ENCODE measurements at regions not wholly inside any gene's neighbourhood (a gene's known extent, or its start where the extent isn't known, plus 50 kb on each side); places are given as distances from the start of the nearest gene placed in this dataset.

DNA sequence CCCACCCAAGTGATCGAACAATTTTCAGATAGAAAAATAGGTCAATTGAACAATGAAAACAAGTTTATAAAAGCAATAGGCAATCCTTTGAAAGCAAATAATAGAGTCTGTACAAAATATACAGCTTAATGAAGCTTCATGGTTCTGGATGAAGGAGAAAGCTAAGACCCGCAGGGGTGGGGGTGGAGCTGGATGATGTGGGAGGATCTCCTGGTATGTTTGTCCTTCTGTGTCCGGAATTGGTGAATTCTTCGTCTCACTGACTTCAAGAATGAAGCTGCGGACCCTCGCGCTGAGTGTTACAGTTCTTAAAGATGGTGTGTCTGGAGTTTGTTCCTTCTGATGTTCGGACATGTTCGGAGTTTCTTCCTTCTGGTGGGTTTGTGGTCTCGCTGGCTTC lies 149.9 kb downstream of the NXNL2 start:
- in situ Hi-C loops (cut with HindIII; ENCODE audit: low pct_unique_long_range_greater_than_20kb, low sequenced_read_pairs), result no loop called here

DNA sequence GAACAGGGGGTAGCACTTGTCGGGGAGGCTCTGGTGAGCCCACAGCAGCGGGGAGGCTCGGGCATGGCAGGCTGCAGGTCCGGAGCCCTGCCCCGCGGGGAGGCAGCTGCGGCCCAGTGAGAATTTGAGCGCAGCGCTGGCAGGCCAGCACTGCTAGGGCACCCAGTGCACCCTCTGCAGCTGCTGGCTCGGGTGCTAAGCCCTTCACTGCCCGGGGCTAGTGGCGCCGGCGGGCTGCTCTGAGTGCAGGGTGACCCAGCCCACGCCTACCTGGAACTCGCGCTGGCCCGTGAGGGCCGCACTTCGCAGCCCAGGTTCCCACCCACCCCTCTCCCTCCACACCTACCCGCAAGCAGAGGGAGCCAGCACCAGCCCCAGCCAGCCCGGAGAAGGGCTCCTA lies 151.0 kb downstream of the NXNL2 start:
- no peak for DNase-seq (ENCODE audit: low read depth)
- in situ Hi-C loops (cut with HindIII; ENCODE audit: low pct_unique_long_range_greater_than_20kb, low sequenced_read_pairs), result no loop called here

More for the DNA sequence above, 149.9 kb downstream of the NXNL2 start:
- no peak for DNase-seq (ENCODE audit: low read depth)

DNA sequence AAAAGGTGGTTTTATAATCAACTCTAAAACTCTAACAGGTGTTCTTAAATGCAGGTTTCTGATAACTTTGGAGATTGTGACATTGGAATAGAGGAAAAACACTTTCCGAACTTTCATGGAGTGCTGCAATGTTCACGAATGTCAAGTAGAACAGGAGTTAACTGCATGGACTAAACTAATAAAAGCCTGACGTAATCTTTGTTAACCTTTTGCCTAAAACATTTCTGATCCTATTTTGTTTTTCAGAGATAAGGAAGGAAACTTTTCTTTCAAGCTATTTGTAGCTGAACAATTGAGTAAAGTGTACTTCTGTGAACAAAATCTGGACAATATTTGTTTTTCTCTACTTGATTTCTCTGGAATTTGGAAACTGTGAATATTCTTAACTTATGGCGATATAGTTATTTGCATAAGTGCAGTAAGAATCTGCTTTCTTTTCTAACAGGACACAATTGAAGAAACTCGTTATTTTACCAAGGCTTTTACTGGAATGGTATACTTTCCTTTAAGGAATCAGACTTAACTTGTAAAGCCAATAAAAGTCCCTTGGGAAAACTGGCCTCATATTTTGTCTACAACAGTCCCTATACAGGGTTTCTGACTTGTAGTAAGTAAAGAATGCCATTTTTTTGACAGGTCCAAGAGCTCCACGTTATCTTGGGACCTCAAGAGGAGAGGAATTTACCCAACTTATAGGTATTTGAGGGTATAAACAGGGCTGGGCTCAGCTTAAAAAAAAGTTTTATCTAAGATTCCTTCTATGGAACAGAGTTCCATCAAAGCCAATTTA lies 154.7 kb downstream of the NXNL2 start:
- in situ Hi-C loops (cut with HindIII; ENCODE audit: low pct_unique_long_range_greater_than_20kb, low sequenced_read_pairs), result no loop called here
- no peak for DNase-seq (ENCODE audit: low read depth)

DNA sequence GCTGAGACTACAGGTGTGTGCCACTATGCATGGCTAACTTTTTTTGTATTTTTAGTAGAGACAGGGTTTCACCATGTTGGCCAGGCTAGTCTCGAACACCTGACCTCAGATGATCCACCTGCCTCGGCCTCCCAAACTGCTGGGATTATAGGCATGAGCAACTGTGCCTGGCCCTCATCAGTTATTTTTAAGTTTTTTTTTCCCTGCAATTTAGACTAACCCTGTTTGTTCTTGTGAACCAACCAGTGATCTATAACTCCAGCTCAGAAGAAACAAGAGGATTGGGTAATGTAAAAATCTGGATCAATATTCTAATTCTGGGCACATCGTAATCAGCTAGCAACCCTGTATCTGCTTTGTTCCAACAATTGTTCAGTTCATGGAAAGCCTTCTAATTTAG lies 155.7 kb downstream of the NXNL2 start:
- in situ Hi-C loops (cut with HindIII; ENCODE audit: low pct_unique_long_range_greater_than_20kb, low sequenced_read_pairs), result no loop called here

DNA sequence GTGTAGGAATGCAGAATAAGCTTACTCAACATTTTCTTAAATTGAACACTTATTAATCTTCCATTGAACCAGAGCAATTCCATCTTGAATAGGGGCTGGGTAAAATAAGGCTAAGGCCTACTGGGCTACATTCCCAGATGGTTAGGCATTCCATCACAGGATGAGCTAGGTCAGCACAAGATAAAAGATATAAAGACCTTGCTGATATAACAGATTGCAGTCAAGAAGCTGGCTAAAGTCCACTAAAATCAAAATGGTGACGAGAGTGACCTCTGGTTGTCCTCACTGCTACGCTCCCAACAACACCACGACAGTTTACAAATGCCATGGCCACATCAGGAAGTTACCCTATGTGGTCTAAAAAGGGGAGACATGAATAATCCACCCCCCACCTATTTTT lies 156.1 kb downstream of the NXNL2 start:
- DNase-seq (ENCODE audit: low read depth), result no peak
- in situ Hi-C loops (cut with HindIII; ENCODE audit: low pct_unique_long_range_greater_than_20kb, low sequenced_read_pairs), result no loop called here

More for the DNA sequence above, 155.7 kb downstream of the NXNL2 start:
- DNase-seq (ENCODE audit: low read depth), result no peak

DNA sequence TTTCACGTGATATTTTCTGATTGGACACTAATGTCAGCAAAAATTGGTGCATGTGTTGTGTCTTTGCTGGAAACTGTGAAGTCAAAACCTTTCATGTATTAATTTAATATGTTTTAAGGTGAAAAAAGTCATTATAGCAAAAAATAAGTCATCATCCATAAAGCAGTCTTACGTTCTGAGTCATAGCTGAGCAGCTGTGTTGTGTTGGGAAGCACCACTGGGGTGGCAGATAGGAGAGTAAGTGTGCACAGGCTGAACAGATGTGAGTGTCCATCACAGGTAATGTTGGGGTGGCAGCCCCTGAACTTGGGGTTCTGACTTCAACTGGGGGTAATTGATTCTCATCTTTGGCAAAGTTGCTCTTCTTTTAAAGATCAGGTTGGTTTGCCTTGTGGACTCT lies 156.8 kb downstream of the NXNL2 start:
- in situ Hi-C loops (cut with HindIII; ENCODE audit: low pct_unique_long_range_greater_than_20kb, low sequenced_read_pairs), result no loop called here
- DNase-seq (ENCODE audit: low read depth), result no peak

DNA sequence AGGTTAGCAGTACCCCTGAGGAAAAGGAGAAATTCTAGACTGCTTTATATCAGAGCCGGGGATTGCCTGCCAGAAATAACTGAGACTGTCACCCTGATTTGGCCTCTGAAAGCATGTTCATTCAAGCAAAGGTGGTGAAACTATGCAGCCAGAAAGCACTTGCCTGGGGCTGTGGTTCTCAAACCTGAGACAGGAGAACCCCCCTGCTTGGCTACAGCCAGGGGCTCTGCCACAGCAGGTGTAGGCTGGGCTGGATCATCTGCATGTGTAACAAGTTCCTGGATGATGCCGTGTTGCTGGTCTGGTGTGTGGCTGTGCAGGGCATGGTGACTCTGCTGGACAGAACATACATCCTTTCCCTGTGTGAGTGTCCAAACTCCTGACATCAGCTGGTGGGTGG lies 157.8 kb downstream of the NXNL2 start:
- no peak for DNase-seq (ENCODE audit: low read depth)
- in situ Hi-C loops (cut with HindIII; ENCODE audit: low pct_unique_long_range_greater_than_20kb, low sequenced_read_pairs), result no loop called here

DNA sequence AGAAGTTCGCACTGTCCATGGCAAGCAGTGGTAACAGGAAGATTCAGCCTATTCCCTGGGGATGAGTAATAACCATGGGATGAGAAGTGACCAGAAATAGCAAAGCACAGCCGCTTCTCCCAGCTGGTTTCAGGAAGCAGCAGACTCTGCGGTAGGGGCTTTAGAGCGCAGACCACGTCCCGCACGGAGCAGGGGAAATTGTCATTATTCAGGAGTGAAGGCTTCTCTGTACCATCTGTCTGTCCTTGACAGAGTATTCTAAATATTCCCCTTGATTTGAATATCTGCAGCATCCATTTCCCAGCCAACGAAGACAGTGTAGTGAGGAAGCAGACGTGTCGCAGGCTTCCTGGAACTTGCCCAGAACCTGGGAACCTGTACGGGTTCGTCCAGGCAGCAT lies 159.6 kb downstream of the NXNL2 start:
- DNase-seq (ENCODE audit: low read depth), result no peak
- in situ Hi-C loops (cut with HindIII; ENCODE audit: low pct_unique_long_range_greater_than_20kb, low sequenced_read_pairs), result no loop called here

DNA sequence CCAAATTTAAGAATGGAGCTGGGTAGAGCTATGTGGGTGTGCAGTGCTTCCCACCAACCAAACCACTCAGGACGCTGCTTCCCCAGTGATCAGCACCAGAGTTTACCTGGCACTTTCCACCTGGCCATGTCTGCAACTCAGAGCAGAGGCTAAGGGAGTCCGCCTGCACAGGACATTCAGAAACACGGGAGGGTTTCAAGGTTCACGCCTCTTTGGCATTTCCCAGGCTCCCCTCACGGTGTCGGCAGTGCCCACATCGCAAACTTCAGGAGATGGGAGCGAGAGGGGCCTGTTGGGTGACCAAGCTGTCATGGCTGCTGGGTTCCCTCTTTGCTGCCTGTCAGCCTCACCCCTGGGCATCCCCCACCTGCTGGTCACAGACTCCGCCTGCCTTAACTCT lies 161.5 kb downstream of the NXNL2 start:
- no peak for DNase-seq (ENCODE audit: low read depth)
- in situ Hi-C loops (cut with HindIII; ENCODE audit: low pct_unique_long_range_greater_than_20kb, low sequenced_read_pairs), result no loop called here

DNA sequence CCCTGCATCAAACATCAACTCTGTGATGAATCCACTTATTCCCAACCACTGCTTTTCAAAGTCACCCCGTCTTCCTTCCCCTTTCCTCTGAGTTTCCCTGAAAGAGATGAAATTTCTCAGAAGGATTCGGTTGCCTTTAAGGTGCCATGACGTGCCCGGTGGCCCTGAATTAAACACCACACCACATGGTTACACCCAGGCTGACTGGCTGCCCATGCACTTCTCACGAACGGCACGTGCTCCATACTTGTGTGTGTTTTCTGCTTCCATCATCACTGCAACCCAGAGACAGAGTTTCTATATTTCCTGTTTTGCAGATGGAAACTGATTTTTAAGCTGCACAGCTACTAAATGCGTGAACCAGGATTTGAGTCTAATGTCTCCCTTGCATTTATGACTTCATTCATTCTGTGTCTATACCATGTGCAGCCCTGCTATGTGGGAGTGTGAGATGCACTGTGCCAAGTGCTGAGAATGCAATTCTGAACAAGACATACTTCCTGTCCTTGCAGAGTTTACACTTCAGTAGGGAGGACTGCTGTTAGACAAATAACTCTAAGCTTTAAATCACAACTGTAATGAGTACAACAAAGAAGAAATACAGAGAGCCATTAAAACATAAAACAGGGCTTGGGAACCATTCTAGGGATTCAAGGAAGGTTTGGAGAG lies 162.9 kb downstream of the NXNL2 start:
- no peak for DNase-seq (ENCODE audit: low read depth)
- in situ Hi-C loops (cut with HindIII; ENCODE audit: low pct_unique_long_range_greater_than_20kb, low sequenced_read_pairs), result no loop called here

DNA sequence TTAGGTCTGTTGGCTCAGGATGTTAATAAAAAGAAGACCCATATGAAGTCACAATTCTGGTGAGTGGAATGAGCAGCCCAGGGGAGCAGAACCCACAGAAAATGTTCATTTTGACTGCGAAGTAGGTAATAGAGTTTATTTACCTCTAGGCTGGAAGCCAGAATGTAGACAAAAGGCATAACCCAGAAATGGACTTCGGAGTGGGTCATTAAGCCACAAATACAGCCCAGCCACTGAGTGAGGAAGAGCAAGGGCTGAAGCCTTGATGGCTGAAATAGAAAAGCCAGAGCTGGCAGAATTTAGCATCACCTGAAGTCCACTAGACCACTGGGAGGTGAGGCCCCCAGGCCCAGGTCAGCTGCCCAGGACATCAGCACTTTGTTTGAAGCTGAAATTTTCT lies 168.0 kb downstream of the NXNL2 start:
- DNase-seq (ENCODE audit: low read depth), result no peak
- in situ Hi-C loops (cut with HindIII; ENCODE audit: low pct_unique_long_range_greater_than_20kb, low sequenced_read_pairs), result no loop called here

DNA sequence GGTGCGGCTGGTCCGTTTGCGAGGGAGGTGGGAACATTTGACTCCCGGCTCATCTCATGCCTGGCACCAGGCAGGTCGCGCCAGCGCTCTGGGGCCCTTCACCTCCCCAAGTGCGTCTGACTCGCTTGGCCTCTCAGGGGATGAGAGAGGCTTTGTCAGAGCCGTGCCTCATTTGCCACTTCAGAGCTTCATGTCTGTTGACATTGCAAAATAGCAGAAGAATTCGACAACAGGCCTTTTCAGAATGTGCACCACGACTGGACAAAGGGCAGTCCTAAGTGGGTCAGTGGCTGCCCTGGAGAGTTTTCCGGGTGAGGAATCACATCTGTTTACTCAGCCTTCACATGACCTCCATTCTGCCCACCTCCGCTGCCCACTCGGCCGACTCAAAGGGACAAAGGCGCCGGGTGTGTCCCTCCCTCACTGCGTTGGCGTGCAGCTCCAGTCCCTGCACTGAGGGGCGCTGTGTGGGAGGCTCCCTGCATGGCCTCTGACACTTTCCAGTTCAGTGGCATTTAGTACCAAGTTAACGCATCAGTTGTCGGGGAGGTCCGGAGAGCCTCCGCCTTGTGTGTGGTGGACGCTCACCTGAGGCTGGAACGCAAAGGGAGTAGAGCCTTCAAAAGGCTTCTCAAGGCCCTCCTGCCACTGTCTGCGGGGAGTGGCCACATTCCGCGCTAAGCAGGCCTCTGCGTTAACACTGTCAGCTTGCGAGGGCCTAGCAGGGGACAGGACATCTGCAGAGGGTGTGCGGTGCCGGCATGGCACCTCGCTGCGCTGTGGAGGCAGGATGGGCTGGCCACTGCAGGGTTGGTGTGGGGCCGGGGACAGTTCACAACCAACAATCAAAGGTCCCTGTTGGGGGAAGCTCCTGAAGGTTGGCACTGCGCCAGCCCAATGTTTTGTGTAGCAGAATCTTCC lies 171.5 kb downstream of the NXNL2 start:
- in situ Hi-C loops (cut with HindIII; ENCODE audit: low pct_unique_long_range_greater_than_20kb, low sequenced_read_pairs), result no loop called here
- peak; percentile 100 for DNase-seq (ENCODE audit: low read depth)

DNA sequence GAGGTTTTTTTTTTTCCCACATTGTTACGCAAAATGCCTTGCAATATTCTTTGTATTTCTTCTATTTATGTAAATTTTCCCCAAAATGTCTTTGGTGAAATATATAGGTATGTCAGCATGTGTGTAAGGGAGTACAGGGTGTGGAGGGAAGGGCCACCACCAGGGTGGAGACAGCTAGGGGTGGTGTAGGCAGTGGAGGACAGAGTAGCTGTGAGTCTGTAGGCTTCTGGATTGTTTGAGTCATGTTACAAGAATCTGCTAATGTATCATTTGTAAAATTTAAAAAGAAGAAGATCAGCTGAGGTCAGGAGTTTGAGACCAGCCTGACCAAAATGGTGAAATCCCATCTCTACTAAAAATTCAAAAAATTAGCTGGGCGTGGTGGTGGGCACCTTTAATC lies 175.5 kb downstream of the NXNL2 start:
- in situ Hi-C loops (cut with HindIII; ENCODE audit: low pct_unique_long_range_greater_than_20kb, low sequenced_read_pairs), result no loop called here
- DNase-seq (ENCODE audit: low read depth), result no peak

DNA sequence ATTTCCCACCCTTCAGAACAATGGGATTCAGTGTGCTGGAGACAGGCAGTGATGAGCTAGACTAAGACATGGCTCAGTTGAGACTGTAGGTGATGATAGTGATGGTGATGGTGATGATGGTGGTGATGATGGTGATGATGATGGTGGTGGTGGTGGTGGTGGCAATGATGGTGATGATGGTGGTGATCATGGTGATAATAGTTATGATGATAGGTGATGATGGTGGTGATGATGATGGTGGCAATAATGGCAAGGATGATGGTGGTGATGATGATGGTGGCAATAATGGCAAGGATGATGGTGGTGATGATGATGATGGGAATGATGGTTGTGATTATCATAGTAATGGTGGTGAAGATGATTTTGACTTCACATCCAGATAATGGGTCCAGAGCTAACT lies 176.7 kb downstream of the NXNL2 start:
- in situ Hi-C loops (cut with HindIII; ENCODE audit: low pct_unique_long_range_greater_than_20kb, low sequenced_read_pairs), result no loop called here
- no peak for DNase-seq (ENCODE audit: low read depth)

DNA sequence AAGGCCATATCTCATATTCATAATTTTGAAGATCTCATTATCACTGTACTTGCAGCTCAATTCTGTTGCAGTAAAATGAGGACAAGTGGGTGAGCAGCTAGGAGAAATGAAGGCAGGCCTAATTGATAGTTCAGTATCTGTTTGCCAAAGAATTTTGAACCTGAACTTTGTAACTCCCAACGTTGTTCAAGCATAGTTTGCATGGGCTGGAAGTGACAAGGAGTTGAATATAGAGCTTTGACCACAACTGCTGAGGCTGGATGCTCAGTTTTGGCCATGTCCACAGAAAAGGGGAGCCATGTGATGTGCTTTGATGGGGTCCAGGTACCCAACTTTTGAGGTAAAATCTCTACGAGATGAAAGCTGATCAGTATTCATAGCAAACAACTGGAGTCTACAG lies 177.5 kb downstream of the NXNL2 start:
- in situ Hi-C loops (cut with HindIII; ENCODE audit: low pct_unique_long_range_greater_than_20kb, low sequenced_read_pairs), result no loop called here
- DNase-seq (ENCODE audit: low read depth), result no peak

DNA sequence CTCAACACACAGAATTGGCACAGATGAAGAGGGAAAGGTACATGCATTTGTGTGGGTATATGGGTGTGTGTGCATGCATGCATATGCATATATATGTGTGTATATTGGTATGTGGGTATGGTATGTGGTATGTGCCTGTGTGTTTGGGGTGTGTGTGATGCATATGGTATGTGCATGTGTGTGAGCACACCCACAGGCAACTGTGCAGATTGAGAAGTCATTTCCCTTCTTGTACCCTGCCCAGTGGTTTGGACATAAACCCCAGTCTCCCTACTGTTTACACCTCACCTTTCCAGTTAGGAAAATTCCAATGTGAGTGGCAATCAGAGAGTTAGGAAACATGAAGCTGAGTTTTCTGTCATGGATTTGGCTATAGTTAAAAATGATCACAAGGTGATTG lies 178.0 kb downstream of the NXNL2 start:
- in situ Hi-C loops (cut with HindIII; ENCODE audit: low pct_unique_long_range_greater_than_20kb, low sequenced_read_pairs), result no loop called here
- no peak for DNase-seq (ENCODE audit: low read depth)

DNA sequence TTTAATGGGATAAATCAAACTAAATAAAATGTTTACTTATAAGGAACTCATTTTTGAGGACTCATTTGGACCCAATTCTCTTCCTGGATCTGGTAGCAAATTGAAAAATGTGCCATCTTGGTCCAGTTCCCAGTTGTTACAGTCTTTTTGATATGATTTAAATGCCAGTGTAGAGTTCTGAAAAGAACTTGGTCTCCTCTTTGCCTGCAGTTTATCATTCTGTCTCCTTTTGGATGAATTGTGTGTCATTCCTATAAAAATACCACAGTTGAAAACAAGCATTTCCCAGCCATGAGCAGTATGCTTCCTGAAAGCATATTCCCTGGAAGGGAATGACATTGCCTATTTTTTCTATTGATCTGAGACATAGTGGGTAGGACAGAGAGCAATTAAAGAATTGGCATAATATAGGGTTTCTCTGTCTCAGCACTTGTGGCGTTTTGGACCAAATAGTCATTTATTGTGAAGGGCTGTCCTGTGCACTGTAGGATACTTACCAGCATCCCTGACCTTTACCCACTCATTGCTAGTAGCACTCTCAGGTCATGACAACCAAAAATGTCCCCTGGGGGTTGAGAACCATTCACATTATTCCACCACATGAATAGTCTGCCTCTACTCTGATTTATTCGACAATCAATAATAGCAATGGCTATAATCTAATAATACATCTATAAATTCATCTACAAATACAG lies 181.8 kb downstream of the NXNL2 start:
- in situ Hi-C loops (cut with HindIII; ENCODE audit: low pct_unique_long_range_greater_than_20kb, low sequenced_read_pairs), result no loop called here
- no peak for DNase-seq (ENCODE audit: low read depth)

DNA sequence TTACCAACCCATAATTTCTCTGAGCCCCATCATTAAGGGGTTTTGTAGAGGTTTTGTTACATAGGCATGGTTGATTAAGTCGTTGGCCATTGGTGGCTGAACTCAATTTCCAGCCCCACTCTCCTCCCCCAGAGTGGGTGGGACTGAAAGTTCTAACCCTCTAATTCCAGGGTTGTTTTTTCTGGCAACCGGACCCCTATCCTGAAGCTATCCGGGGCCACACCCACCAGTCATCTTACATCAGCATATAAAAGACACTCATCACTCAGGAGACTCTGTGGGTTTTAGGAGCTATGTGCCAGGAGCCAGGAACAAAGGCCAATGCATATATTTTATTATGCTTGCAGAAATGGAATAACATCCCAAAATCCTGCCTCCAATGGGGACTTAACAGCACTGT lies 186.0 kb downstream of the NXNL2 start:
- in situ Hi-C loops (cut with HindIII; ENCODE audit: low pct_unique_long_range_greater_than_20kb, low sequenced_read_pairs), result no loop called here
- peak; percentile 10 for DNase-seq (ENCODE audit: low read depth)
